GM18873 (cell line): ENCODE measurements at regions not wholly inside any gene's neighbourhood (a gene's known extent, or its start where the extent isn't known, plus 50 kb on each side); places are given as distances from the start of the nearest gene placed in this dataset.

Experiments used
- ATAC-seq: cut with Tn5 transposase; IDR thresholded peaks from one replicate; pipeline ENCODE4 v1.9.1; 2021; ENCODE audit warnings: mild to moderate bottlenecking, moderate library complexity, moderate number of reproducible peaks; ENCODE audit not compliant: unreplicated experiment, low FRiP score

GRCh38 chr14:54299410-54300363, 97.1 kb upstream of the CDKN3 start:
- no peak for ATAC-seq

- ATAC-seq, result no peak
These were observed 95.9 kb upstream of the CDKN3 start for GRCh38 chr14:54300881-54301280.

GRCh38 chr14:54301359-54301758, 95.4 kb upstream of the CDKN3 start:
- no peak for ATAC-seq

- no peak for ATAC-seq
These were observed 90.0 kb upstream of the CDKN3 start for GRCh38 chr14:54306806-54307205.

- ATAC-seq, result no peak
These were observed 87.2 kb upstream of the CDKN3 start for GRCh38 chr14:54309615-54310014.

- ATAC-seq, result no peak
These were observed 86.5 kb upstream of the CDKN3 start for GRCh38 chr14:54310151-54310850.

- ATAC-seq, result no peak
These were observed 86.0 kb upstream of the CDKN3 start for GRCh38 chr14:54310851-54311228.

- ATAC-seq, result no peak
These were observed 84.5 kb upstream of the CDKN3 start for GRCh38 chr14:54312166-54312801.

GRCh38 chr14:54314365-54315104, 82.3 kb upstream of the CDKN3 start:
- no peak for ATAC-seq

- no peak for ATAC-seq
These were observed 80.2 kb upstream of the CDKN3 start for GRCh38 chr14:54316652-54317051.

- ATAC-seq, result no peak
These were observed 79.4 kb upstream of the CDKN3 start for GRCh38 chr14:54317391-54317790.

- ATAC-seq, result no peak
These were observed 74.6 kb upstream of the CDKN3 start for GRCh38 chr14:54322246-54322645.

- ATAC-seq, result no peak
These were observed 74.0 kb upstream of the CDKN3 start for GRCh38 chr14:54322701-54323337.

GRCh38 chr14:54325766-54326165, 71.0 kb upstream of the CDKN3 start:
- no peak for ATAC-seq

- no peak for ATAC-seq
These were observed 67.6 kb upstream of the CDKN3 start for GRCh38 chr14:54329082-54329695.

GRCh38 chr14:54330876-54331275, 65.9 kb upstream of the CDKN3 start:
- no peak for ATAC-seq

- ATAC-seq, result no peak
These were observed 65.3 kb upstream of the CDKN3 start for GRCh38 chr14:54331516-54331915.

GRCh38 chr14:54332490-54332889, 64.3 kb upstream of the CDKN3 start:
- ATAC-seq, result no peak

- ATAC-seq, result no peak
These were observed 63.3 kb upstream of the CDKN3 start for GRCh38 chr14:54333511-54333910.
